ENCODE measurements at regions not wholly inside any gene's neighbourhood (a gene's known extent, or its start where the extent isn't known, plus 50 kb on each side); places are given as distances from the start of the nearest gene placed in this dataset.
"Not testable (repeated sequence)": the region's sequence is repeated elsewhere in the genome, so short reads cannot be mapped to it uniquely, and the experiment has no call there.

DNA sequence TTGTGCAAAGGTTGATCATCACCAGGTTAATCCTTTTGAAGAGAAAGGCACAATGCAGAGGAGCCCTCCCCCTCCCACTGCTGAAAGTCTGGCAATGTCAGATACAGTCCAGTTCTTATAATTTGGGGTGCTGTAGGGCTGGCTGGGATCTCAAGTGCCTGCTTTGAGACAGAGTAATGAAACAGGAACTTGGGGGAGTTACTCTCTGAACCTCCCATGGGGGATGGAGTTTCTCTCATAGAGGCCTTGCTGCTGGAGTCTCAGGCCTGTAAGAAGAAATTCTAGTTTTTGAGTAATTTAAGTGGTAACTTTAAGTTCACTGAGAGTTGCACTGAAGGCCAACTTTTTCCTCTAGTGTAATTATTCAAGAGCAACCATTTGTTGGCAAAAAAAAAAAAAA, 410.5 kb downstream of the KCNRG start:
- DNase-seq = no peak

- no peak for DNase-seq
These were observed 411.7 kb downstream of the KCNRG start for GRCh38 chr13:50426927-50427326.

- not testable (repeated sequence) for DNase-seq
These were observed 412.3 kb downstream of the KCNRG start for GRCh38 chr13:50427511-50427910.

- DNase-seq = no peak
These were observed 413.1 kb downstream of the KCNRG start for GRCh38 chr13:50428183-50428877.

DNA sequence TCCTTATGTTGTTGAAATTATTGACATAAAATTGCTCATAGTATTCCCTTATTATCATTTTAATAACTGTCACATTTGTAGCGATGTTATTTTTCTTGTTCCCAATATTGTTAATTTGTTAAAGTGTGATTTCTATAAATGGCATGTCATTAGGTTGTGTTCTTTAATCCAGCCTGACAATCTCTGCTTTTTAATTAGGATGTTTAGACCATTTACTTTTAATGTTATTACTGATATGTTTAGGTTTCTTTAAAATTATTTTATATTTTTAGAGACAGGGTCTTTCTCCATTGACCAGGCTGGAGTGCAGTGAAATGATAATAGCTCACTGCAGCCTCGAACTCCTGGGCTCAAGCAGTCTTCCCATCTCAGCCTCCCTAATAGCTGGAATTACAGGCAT, 408.5 kb downstream of the DLEU7 start:
- DNase-seq = no peak

- no peak for DNase-seq
These were observed 406.2 kb downstream of the DLEU7 start for GRCh38 chr13:50437252-50437651.

GRCh38 chr13:50438351-50438750, 405.1 kb downstream of the DLEU7 start:
- DNase-seq = no peak

DNA sequence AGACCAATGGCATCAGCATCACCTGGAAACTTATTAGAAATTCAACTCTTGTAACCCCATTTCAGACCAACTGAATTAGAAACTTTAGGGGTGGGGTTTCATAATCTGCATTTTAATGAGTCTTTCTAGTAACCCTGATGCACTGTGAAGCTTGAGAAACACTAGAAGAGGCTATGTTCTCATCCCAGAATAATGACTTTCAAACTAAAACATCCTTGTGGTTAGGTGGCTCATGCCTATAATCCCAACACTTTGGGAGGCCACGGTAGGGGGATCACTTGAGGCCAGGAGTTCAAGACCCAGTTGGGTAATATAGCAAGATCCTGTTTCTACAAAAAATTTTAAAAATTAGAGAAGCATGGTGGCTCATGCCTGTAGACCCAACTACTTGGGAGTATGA, 402.4 kb downstream of the DLEU7 start:
- no peak for DNase-seq

DNA sequence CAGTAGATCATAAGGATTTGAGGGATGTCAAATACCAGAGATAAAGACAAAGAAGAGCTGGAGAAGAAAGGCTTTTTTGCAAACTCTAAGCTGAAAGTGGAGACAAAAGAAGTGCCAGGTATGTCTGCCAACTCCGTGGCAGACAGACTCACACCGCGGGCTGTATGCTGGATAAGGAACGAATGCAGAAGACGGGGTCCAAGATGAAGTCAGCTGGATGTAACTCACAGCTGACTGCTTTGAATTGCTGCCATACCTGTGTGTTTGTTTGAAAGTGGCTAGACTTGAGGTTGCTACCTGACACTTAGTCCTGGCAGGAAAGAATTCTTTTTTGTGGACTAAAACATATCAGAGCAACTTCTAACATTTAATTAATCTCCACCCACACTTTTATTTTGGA, 398.8 kb downstream of the DLEU7 start:
- DNase-seq = no peak

DNA sequence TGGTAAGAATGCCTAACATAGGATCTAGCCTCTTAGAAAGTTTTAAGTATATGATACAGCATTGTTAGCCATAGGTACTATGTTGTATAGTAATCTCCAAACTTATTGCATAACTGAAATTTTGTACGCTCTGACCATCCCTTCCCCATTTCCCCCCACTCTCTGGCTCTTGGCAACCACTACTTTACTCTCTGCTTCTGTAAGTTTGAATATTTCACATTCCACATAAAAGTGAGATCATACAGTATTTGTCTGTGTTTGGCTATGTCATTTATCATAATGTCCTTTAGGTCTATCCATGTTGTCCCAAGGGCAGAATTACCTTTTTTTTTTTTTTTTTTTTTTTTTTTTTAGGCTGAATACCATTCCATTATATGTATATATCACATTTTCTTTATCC, 396.9 kb downstream of the DLEU7 start:
- DNase-seq = no peak

DNA sequence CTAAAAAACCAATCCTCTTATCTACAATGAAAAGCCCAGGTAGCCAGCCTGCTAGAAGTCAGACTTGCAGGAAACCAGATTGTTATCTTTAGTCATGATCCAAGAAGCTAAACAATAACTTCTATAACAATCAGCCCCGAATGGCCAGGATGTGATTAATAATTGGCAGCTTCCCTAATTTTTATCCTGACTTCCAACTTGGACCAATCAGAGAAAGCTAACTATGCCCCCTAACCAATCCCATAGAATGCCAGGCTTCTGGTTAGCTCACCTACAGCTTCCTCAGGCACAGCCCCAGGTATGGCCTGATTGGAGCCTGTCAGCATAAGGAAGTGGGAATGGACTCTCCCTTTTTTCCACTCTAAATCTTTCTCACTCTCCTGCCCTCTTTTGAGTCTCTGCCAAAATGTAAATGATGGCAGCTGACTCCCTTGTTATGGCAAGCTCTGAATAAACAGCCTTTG, 394.9 kb downstream of the DLEU7 start:
- peak; percentile 38 for DNase-seq

GRCh38 chr13:50449465-50449864, 394.0 kb downstream of the DLEU7 start:
- DNase-seq = no peak

- no peak for DNase-seq
These were observed 393.2 kb downstream of the DLEU7 start for GRCh38 chr13:50450279-50450678.

DNA sequence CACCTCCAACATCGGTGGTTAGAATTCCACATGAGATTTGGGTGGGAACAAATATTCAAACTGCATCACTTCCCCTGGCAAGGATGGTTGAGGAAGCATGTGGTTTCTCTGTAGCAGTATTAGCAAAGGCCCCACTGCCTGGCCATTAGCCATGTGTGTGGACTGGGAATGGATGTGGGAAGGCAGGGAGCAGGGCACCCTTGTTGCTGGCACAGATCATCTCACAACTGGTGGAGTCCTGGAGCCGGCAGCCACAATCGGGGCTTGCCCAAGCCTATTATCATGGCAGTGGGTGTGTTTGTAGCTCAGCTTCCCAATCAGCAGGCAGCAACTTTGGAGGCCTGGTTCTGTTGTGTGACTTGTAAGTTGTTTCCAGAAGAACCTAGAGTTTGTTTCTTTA, 391.9 kb downstream of the DLEU7 start:
- no peak for DNase-seq

DNA sequence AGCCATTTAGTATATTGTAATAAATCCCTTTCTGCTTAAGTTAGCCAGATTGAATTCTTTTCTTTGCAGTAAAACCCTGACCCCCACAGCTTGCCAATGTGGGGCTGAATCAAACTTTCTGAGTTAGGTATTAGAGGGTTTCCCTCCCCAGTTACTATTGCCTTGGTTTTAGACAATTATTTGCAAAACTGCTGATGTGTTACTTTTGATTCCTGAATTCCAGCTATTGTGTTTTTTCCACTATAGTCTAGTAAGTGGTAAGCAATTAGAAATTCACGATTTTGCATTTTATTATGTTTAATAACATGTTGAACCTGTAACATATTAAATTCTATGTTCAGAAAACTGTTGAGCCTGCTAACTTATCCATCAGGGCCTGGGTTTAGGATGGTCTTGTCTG, 391.5 kb downstream of the DLEU7 start:
- no peak for DNase-seq

DNA sequence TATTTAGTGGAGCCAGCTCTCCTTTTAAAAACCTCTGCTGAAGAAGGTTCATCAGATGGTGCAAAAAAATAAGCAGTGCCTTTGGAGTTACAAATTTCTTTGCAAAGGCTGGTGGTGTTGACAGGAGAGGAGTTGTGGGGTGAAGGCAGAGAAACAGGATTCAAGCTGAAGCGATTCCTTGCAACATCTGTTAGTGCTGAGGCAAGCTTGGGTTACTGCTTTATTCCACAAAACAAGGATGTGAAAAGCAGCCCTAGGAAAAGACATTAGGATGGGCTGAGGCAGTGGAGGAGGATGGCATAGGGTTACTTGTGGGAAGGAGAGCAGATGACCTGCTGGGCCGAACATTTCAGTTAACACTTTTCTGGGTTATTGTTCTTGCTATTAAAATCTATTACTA, 390.7 kb downstream of the DLEU7 start:
- DNase-seq = no peak

DNA sequence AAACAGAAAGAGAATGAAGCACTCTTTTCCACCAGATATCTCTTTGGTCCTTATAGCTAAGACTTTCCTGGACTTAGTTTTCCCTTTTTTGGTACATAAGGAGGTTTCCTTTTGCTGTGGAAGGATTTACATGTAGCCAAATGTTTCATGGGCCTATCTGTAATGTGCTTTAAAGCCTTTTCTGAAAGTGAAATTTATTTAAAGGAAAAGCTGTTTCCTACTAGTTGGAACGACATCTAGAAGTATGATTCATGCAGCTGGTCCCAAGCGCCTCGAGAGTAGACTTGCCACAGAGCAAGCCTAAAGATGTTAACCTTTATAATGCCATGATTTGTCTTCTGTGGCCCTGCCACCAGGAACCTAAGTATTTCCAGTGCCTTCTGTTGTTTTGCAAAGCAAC, 390.3 kb downstream of the DLEU7 start:
- no peak for DNase-seq

GRCh38 chr13:50456111-50456510, 387.4 kb downstream of the DLEU7 start:
- DNase-seq = no peak

- DNase-seq = no peak
These were observed 385.8 kb downstream of the DLEU7 start for GRCh38 chr13:50457415-50458393.

GRCh38 chr13:50459046-50459445, 384.4 kb downstream of the DLEU7 start:
- DNase-seq = no peak

DNA sequence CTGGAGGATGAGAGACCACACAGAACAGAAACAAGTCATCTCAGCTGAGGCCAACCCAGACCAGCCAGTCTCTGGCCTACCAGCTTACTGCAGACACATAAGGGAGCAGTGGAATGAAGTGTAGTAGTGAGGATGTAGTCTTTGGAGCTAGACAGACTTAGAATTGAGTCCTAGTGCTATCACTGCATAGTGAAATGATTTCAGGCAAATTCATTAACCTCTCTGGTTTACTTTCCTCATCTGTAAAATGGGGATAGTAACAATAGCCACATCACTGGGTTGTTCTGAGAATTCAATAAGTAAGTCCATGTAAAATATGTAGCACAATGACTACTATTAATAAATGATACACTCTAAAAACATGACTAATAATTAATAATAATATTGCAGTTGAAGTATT, 383.8 kb downstream of the DLEU7 start:
- DNase-seq = no peak

- no peak for DNase-seq
These were observed 383.1 kb downstream of the DLEU7 start for GRCh38 chr13:50460358-50460757.

GRCh38 chr13:50461189-50461588, 382.3 kb downstream of the DLEU7 start:
- DNase-seq = no peak

DNA sequence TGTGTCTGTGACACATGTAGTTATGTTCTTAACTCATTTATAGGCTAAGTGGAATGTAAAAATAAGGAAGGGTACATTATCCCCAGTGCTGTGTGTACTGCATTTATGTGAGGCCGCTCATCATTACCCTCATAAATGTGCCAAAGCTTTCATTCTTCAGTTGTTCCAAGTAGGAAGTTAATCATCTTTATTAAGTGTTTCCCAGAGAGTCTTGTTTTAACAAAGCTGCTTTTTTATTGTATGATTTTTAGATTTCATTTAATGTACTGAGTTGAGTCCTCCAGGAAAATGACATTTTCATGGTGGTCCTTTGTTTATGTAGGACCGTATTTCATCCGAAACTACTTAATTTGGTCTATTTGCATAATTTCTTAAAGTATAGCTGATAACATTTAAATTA, 379.8 kb downstream of the DLEU7 start:
- DNase-seq = no peak
